Activated CD4-positive, CD25-positive, alpha-beta regulatory T cell treated with anti-CD3 and anti-CD28 coated beads, Interleukin-2, amount 50 U/mL, for 24 hours (primary cell): ENCODE measurements at regions not wholly inside any gene's neighbourhood (a gene's known extent, or its start where the extent isn't known, plus 50 kb on each side); places are given as distances from the start of the nearest gene placed in this dataset.
"Not testable (repeated sequence)": the region's sequence is repeated elsewhere in the genome, so short reads cannot be mapped to it uniquely, and the experiment has no call there.

Experiments
- ATAC-seq, 2 donors: fragments of 150-1000 bp; cut with Tn5 transposase; one replicate each; pipeline ENCODE4 v1.10.0; 2021; ENCODE audit warnings: mild to moderate bottlenecking in 1 of 2, moderate library complexity in 1 of 2

GRCh38 chr1:239098400-239099037 is 287.8 kb upstream of the CHRM3 start:
- no peak for ATAC-seq

GRCh38 chr1:239091537-239091936 is 294.8 kb upstream of the CHRM3 start:
- ATAC-seq: no peak

- ATAC-seq: no peak
Observed at GRCh38 chr1:239084459-239085080, 301.8 kb upstream of the CHRM3 start.

- not testable (repeated sequence) for ATAC-seq
Observed at GRCh38 chr1:239081947-239082346, 304.4 kb upstream of the CHRM3 start.

GRCh38 chr1:239067480-239067879 is 318.9 kb upstream of the CHRM3 start:
- ATAC-seq: no peak

GRCh38 chr1:239067058-239067457 is 319.3 kb upstream of the CHRM3 start:
- no peak for ATAC-seq

- no peak for ATAC-seq
Observed at GRCh38 chr1:239061770-239062169, 324.6 kb upstream of the CHRM3 start.

GRCh38 chr1:239058190-239058589 is 328.2 kb upstream of the CHRM3 start:
- ATAC-seq: no peak

- ATAC-seq: no peak
Observed at GRCh38 chr1:239056940-239057339, 329.4 kb upstream of the CHRM3 start.

- ATAC-seq: no peak
Observed at GRCh38 chr1:239053279-239053678, 333.1 kb upstream of the CHRM3 start.

GRCh38 chr1:239049571-239049970 is 336.8 kb upstream of the CHRM3 start:
- ATAC-seq: no peak

GRCh38 chr1:239044829-239045228 is 341.5 kb upstream of the CHRM3 start:
- no peak for ATAC-seq

GRCh38 chr1:239040523-239040922 is 345.8 kb upstream of the CHRM3 start:
- no peak for ATAC-seq

- no peak for ATAC-seq
Observed at GRCh38 chr1:239031310-239031709, 355.1 kb upstream of the CHRM3 start.

- no peak for ATAC-seq
Observed at GRCh38 chr1:239025997-239026694, 360.2 kb upstream of the CHRM3 start.

GRCh38 chr1:239025223-239025622 is 361.1 kb upstream of the CHRM3 start:
- ATAC-seq: no peak

- ATAC-seq: no peak
Observed at GRCh38 chr1:239023732-239024360, 362.5 kb upstream of the CHRM3 start.

- no peak for ATAC-seq
Observed at GRCh38 chr1:239016337-239016736, 370.0 kb upstream of the CHRM3 start.

- ATAC-seq: no peak
Observed at GRCh38 chr1:239011382-239011781, 375.0 kb upstream of the CHRM3 start.

- ATAC-seq: no peak
Observed at GRCh38 chr1:239008568-239008967, 377.8 kb upstream of the CHRM3 start.

GRCh38 chr1:239006276-239006675 is 380.1 kb upstream of the CHRM3 start:
- no peak for ATAC-seq

GRCh38 chr1:238999944-239000343 is 386.4 kb upstream of the CHRM3 start:
- no peak for ATAC-seq

- no peak for ATAC-seq
Observed at GRCh38 chr1:238998577-238998976, 387.8 kb upstream of the CHRM3 start.
